Heart left ventricle (tissue), 16 donors: ENCODE measurements at regions not wholly inside any gene's neighbourhood (a gene's known extent, or its start where the extent isn't known, plus 50 kb on each side); places are given as distances from the start of the nearest gene placed in this dataset.

ENCODE experiments used
- ATAC-seq, 4 donors: fragments of 200-7000 bp; cut with Tn5 transposase; one replicate each; pipeline ENCODE4 v1.9.1; 2020 to 2022; ENCODE audit warnings: moderate library complexity in 4 of 4, mild to moderate bottlenecking in 3 of 4, moderate number of reproducible peaks in 1 of 4
- DNase-seq, 5 donors: peaks; one replicate each; pipeline ENCODE4 v3.0.0-alpha.2; 2020
- H3K27ac ChIP-seq, 12 donors: fragments of 200-600 bp; sonication (generic) in 4 of 12; one replicate each; pipeline versions ENCODE4 v1.5.0 to v1.8.0; 2016 to 2022; ENCODE audit warnings: mild to moderate bottlenecking in 2 of 12
- H3K27me3 ChIP-seq, 9 donors: fragments of 200-600 bp; sonication (generic) in 2 of 9; one replicate each; pipeline versions ENCODE4 v1.5.1 to v1.8.0; 2016 to 2022; ENCODE audit warnings: mild to moderate bottlenecking in 3 of 9
- H3K36me3 ChIP-seq, 9 donors: fragments of 200-600 bp; sonication (generic) in 2 of 9; one replicate each; pipeline versions ENCODE4 v1.5.0 to v1.8.0; 2018 to 2022; ENCODE audit warnings: mild to moderate bottlenecking in 2 of 9
- H3K4me1 ChIP-seq, 12 donors: fragments of 200-600 bp; sonication (generic) in 4 of 12; one replicate each; pipeline versions ENCODE4 v1.5.0 to v1.8.0; 2016 to 2022; ENCODE audit warnings: mild to moderate bottlenecking in 3 of 12
- H3K4me3 ChIP-seq, 12 donors: fragments of 200-600 bp; sonication (generic) in 4 of 12; one replicate each; pipeline versions ENCODE4 v1.5.0 to v1.8.0; 2017 to 2022; ENCODE audit warnings: mild to moderate bottlenecking in 9 of 12, moderate library complexity in 4 of 12
- H3K9me3 ChIP-seq, 12 donors: fragments of 200-600 bp; sonication (generic) in 4 of 12; one replicate each; pipeline versions ENCODE4 v1.5.0 to v1.8.0; 2016 to 2022; ENCODE audit warnings: mild to moderate bottlenecking in 1 of 12
- POLR2A ChIP-seq, 2 donors: fragments of 450-650 bp; IDR thresholded peaks; one replicate each; pipeline ENCODE4 v1.6.1; 2017; ENCODE audit warnings: antibody characterized with exemption in 2 of 2, mild to moderate bottlenecking in 2 of 2, moderate library complexity in 2 of 2
- WGBS, 4 donors: extraction: QIAGEN DNeasy Blood & Tissue Kit in 2 of 4; methylation state at CpG; one replicate each; pipeline versions ENCODE4 v1.1.5 to v1.1.7; 2013 to 2018; 5-methylcytosine and 5-hydroxymethylcytosine counted together
- intact Hi-C, 10 donors: fragments of 100-400 bp; cut with DNase I; formaldehyde crosslinking; loops; one replicate each; pipeline versions ENCODE4 v1.11.1 to v1.14.2; 2022
- TF ChIP-seq, protein P1 (sequence below), 12 donors: fragments of 200-600 bp; sonication (generic) in 4 of 12; IDR thresholded peaks; one replicate each; pipeline versions ENCODE4 v1.5.0 to v1.8.0; 2018 to 2022; ENCODE audit warnings: antibody characterized with exemption in 12 of 12, mild to moderate bottlenecking in 5 of 12
- donor health status: ischemic (EF 13 %, LVEDD 7.1; RV severe dilation, severe dysfunction).
- donor health status: healthy with polysubstance abuse.
- donor health status: DM: no; HTN: yes; CAD: no.
- donor health status: DM: no; HTN: no; CAD: no.
- donor health status: ischemic (EF 25% LVEDD 6.9; RV normal size, moderate dysfunction).
- donor health status: ischemic (EF 25% LVEDD 5.7; RV mildly dilated, moderate dysfunction).
- donor health status: healthy.
- donor health status: DM: yes; HTN: yes; CAD: no.
- donor health status: ischemic (EF 35%, LVEDD 5.7; RV mildly dilated, moderate dysfunction).
- donor health status: nonischemic (EF 11% LVEDD 7.7; RV severe dilation, severe dysfunction).
- donor health status: DM: yes; HTN: yes; CAD: no.
- donor health status: PGD.
- donor health status: ischemic (EF 29% LVEDD 5.4; RV normal size, mild dysfunction).
- donor health status: nonischemic (EF 23%, LVEDD 6.1; RV moderate dilation, normal function).

DNA sequence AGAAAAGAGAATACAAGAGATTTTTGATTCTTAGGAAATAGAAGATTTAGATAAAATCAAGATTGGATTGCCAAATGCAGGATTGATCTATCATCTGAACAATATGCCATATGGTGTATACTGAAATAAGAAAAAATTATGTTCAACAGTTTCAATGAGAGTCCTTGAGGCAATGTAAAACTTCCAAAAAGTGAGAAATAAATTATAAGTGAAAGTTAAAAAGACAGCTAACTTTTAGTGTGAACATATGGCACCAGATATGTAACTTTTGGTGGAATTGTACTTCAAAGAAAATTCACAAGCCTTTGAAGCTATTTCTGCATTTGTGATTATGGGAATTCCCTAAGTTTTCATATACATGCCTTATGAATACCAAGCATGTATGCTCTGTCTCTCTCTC lies 200.5 kb upstream of the ANO3 start:
- Histone ChIP-seq H3K27me3 (no peaks in the 10 kb centered on the region), H3K27ac (no peak overlapping the region), H3K9me3 (peaks cover 0 to 7% (median 0%) of the 10 kb centered on the region in 12 donors), H3K36me3 (no peaks in the 10 kb centered on the region), H3K4me3 (no peak overlapping the region), H3K4me1 (no peaks in the 10 kb centered on the region)
- intact Hi-C loops, result loop anchor here in 1 of 10 donors (5.0 kb wide), 1 partner anchor 149 kb away; no protein-coding TSS in a partner anchor
- ATAC-seq (no peak), DNase-seq (no peak)
- TF ChIP-seq, protein P1, sequence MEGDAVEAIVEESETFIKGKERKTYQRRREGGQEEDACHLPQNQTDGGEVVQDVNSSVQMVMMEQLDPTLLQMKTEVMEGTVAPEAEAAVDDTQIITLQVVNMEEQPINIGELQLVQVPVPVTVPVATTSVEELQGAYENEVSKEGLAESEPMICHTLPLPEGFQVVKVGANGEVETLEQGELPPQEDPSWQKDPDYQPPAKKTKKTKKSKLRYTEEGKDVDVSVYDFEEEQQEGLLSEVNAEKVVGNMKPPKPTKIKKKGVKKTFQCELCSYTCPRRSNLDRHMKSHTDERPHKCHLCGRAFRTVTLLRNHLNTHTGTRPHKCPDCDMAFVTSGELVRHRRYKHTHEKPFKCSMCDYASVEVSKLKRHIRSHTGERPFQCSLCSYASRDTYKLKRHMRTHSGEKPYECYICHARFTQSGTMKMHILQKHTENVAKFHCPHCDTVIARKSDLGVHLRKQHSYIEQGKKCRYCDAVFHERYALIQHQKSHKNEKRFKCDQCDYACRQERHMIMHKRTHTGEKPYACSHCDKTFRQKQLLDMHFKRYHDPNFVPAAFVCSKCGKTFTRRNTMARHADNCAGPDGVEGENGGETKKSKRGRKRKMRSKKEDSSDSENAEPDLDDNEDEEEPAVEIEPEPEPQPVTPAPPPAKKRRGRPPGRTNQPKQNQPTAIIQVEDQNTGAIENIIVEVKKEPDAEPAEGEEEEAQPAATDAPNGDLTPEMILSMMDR (IDR thresholded peaks at IDR 0.05), result no peak
- no peak for TF ChIP-seq POLR2A (IDR thresholded peaks at IDR 0.05)

DNA sequence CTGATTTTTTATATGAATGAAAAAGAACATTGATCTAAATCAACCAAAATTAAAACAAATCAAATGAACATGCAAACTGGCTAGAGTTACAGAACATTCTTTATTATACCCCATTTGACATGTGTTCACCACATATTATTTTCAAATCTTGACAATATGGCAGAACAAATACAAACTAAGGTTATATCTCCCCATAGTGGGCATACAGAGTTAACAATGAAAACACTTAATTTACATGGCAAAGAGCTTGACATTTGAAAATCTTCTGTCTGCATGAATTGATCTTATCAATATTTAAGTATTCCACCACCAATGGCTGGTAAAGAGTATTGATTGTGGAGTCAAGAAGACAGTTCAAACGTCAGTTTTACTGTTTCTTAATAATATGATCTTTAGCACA lies 197.9 kb upstream of the ANO3 start:
- ATAC-seq (no peak), DNase-seq (no peak)
- H3K4me1 ChIP-seq, result no peaks in the 10 kb centered on the region
- intact Hi-C loops, result loop anchor here in 7 of 10 donors (2.0 to 5.0 kb wide), 4 partner anchors 149 to 153 kb away; no protein-coding TSS in a partner anchor
- H3K27ac ChIP-seq, result no peak overlapping the region
- H3K4me3 ChIP-seq, result no peak overlapping the region
- TF ChIP-seq POLR2A (IDR thresholded peaks at IDR 0.05), result no peak
- TF ChIP-seq, protein P1 (IDR thresholded peaks at IDR 0.05), result no peak
- no peaks in the 10 kb centered on the region for H3K27me3 ChIP-seq
- H3K9me3 ChIP-seq, result peaks cover 0 to 4% (median 0%) of the 10 kb centered on the region in 12 donors
- 64 to 77% (median 71%) methylated on average over 1 of the region's 1 CpG for WGBS, 4 donors
- no peaks in the 10 kb centered on the region for H3K36me3 ChIP-seq

DNA sequence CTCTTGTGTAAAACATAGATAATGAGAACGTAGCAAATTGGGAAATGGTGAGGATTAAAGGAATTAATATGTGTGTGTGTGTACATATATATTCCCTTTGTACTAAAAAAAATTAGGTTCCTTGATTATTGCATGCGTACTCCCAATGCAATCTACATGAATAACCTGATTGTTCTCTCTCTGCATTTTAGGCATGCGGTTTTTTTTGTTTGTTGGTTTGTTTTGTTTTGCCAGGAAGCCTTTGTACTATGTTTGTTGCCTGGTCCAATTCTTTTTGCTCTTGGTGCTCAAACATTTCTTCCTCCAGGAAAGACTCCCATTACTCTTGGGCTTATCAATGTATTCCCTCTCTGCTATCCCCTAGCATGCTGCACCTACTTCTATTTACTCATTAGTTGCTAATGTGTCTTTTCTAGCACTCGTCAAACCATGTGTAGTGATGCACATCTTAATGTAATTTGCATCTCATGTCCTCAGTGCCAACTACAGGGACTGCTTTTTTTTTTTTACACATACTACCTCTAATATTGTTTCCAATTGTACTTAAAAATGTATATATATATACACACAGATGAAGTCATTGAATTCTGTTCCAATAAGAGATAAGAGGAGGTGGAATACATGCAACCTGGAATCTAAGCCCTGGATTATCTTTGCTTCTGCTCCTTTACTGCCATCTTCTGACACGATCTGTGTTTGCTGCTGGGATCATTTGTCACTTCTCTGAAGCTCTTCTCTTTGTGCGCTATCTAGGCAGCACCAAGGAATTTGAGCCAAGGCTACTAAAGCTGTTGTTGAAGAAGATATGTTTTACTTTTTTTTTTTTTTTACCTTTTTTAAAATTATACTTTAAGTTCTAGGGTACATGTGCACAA lies 197.2 kb upstream of the ANO3 start:
- no peak for TF ChIP-seq POLR2A (IDR thresholded peaks at IDR 0.05)
- TF ChIP-seq, protein P1 (IDR thresholded peaks at IDR 0.05), result peak in 11 of 12 donors; percentile 8 to 49 (median 37)
- DNase-seq, result no peak
- H3K4me3 ChIP-seq, result no peak overlapping the region
- no peaks in the 10 kb centered on the region for H3K9me3 ChIP-seq
- no peak for ATAC-seq
- H3K27me3 ChIP-seq, result no peaks in the 10 kb centered on the region
- H3K4me1 ChIP-seq, result no peaks in the 10 kb centered on the region
- no peak overlapping the region for H3K27ac ChIP-seq
- intact Hi-C loops, result loop anchor here (1.0 to 5.0 kb wide), 5 partner anchors 150 to 154 kb away; no protein-coding TSS in a partner anchor
- H3K36me3 ChIP-seq, result no peaks in the 10 kb centered on the region
- 53 to 59% (median 56%) methylated on average over 6 of the region's 6 CpGs for WGBS, 4 donors

- no peak for DNase-seq
- intact Hi-C loops, result loop anchor here in 2 of 10 donors (5.0 kb wide), 1 partner anchor 155 kb away; no protein-coding TSS in a partner anchor
- no peaks in the 10 kb centered on the region for H3K27me3 ChIP-seq
- no peaks in the 10 kb centered on the region for H3K4me1 ChIP-seq
- no peaks in the 10 kb centered on the region for H3K9me3 ChIP-seq
- WGBS, 4 donors, result 82 to 90% (median 86%) methylated on average over 2 of the region's 2 CpGs
- no peak overlapping the region for H3K4me3 ChIP-seq
- TF ChIP-seq, protein P1 (IDR thresholded peaks at IDR 0.05), result no peak
- no peak for TF ChIP-seq POLR2A (IDR thresholded peaks at IDR 0.05)
- no peaks in the 10 kb centered on the region for H3K36me3 ChIP-seq
- ATAC-seq, result no peak
- no peak overlapping the region for H3K27ac ChIP-seq
These were observed 194.3 kb upstream of the ANO3 start for GRCh38 chr11:26137651-26138050.
